IMR-90 (cell line): ENCODE measurements at regions not wholly inside any gene's neighbourhood (a gene's known extent, or its start where the extent isn't known, plus 50 kb on each side); places are given as distances from the start of the nearest gene placed in this dataset.

Source experiments
- ATAC-seq: fragments of 200-7000 bp; cut with Tn5 transposase; 2 replicates; pipeline ENCODE4 v1.9.1; 2020; ENCODE audit warnings: low read depth, mild to moderate bottlenecking, moderate library complexity
- BruUV-seq: library from RNA; stranded (reverse); fragments of 400-500 nt; replicated peaks from 2 replicates; lab custom pipeline; 2021; lab: Mats Ljungman, UMichigan
- CTCF ChIA-PET: fragments of 300-600 bp; formaldehyde crosslinking; extraction: SDS; loops from one replicate; lab custom pipeline; 2021; ENCODE audit warnings: antibody characterized with exemption; lab: Yijun Ruan, JAX
- POLR2A ChIA-PET: fragments of 300-600 bp; sonication (Branson Sonifier 250); formaldehyde crosslinking; loops from one replicate; lab custom pipeline; 2022; ENCODE audit warnings: antibody characterized with exemption; ENCODE audit not compliant: unreplicated experiment; lab: Charles Lee
- DNase-seq: peaks from one replicate; pipeline ENCODE4 v3.0.0; 2013
- H2AFZ ChIP-seq: replicated peaks from 2 replicates; pipeline ENCODE3; 2013; ENCODE audit warnings: low read length, mild to moderate bottlenecking; ENCODE audit not compliant: poor library complexity
- H2AK5ac ChIP-seq: 2 replicates; pipeline ENCODE4 v1.6.1; 2013; ENCODE audit warnings: low read depth, low read length, inconsistent platforms
- H2AK9ac ChIP-seq: replicated peaks from 2 replicates; pipeline ENCODE3; 2013; ENCODE audit warnings: mild to moderate bottlenecking, low read depth, low read length, moderate library complexity; ENCODE audit not compliant: poor library complexity
- H2BK120ac ChIP-seq: 2 replicates; pipeline ENCODE4 v1.6.1; 2013; ENCODE audit warnings: low read depth, low read length, inconsistent platforms
- H2BK15ac ChIP-seq: 3 replicates; pipeline ENCODE4 v1.6.1; 2013; ENCODE audit warnings: low read depth, low read length, inconsistent platforms
- H2BK20ac ChIP-seq: 2 replicates; pipeline ENCODE4 v1.6.1; 2013; ENCODE audit warnings: low read depth, mild to moderate bottlenecking, inconsistent platforms, low read length, moderate library complexity
- H2BK5ac ChIP-seq: 2 replicates; pipeline ENCODE4 v1.6.1; 2013; ENCODE audit warnings: mild to moderate bottlenecking, low read depth, low read length, inconsistent platforms; ENCODE audit not compliant: poor library complexity, severe bottlenecking
- H3K14ac ChIP-seq: replicated peaks from 2 replicates; pipeline ENCODE4 v1.6.1; 2013; ENCODE audit warnings: low read depth, low read length, inconsistent platforms
- H3K18ac ChIP-seq: 2 replicates; pipeline ENCODE4 v1.6.1; 2013; ENCODE audit warnings: low read depth, low read length, control low read depth
- H3K23ac ChIP-seq: 2 replicates; pipeline ENCODE4 v1.6.1; 2013; ENCODE audit warnings: low read depth, low read length, inconsistent platforms
- H3K27ac ChIP-seq: 2 replicates; pipeline ENCODE4 v1.5.1; 2013; ENCODE audit warnings: mild to moderate bottlenecking, control low read depth, low read length; ENCODE audit not compliant: insufficient read depth
- H3K27me3 ChIP-seq: 2 replicates; pipeline ENCODE4 v1.6.1; 2013; ENCODE audit warnings: low read length; ENCODE audit not compliant: control insufficient read depth, insufficient read depth
- H3K36me3 ChIP-seq: 2 replicates; pipeline ENCODE4 v1.6.1; 2013; ENCODE audit warnings: low read length, mixed read lengths; ENCODE audit not compliant: control insufficient read depth, insufficient read depth
- H3K4ac ChIP-seq: 2 replicates; pipeline ENCODE4 v1.6.1; 2013; ENCODE audit warnings: low read depth, low read length, inconsistent platforms
- H3K4me1 ChIP-seq: 2 replicates; pipeline ENCODE4 v1.6.1; 2013; ENCODE audit warnings: low read length, mixed read lengths; ENCODE audit not compliant: control insufficient read depth, insufficient read depth
- H3K4me2 ChIP-seq: 2 replicates; pipeline ENCODE4 v1.6.1; 2013; ENCODE audit warnings: low read depth, mild to moderate bottlenecking, control low read depth, low read length, moderate library complexity
- H3K4me3 ChIP-seq: 2 replicates; pipeline ENCODE4 v1.5.1; 2013; ENCODE audit warnings: low read depth, mild to moderate bottlenecking, control low read depth, low read length, moderate library complexity; ENCODE audit not compliant: insufficient read depth
- H3K56ac ChIP-seq: 2 replicates; pipeline ENCODE4 v1.6.1; 2013; ENCODE audit warnings: low read length, inconsistent platforms; ENCODE audit not compliant: insufficient read depth; ENCODE audit errors: extremely low read depth
- H3K79me1 ChIP-seq, 2 experiments: 2 replicates each; pipeline ENCODE4 v1.6.1; 2013; ENCODE audit warnings: low read length in 2 of 2, inconsistent platforms in 1 of 2, low read depth in 1 of 2
- H3K9ac ChIP-seq: 2 replicates; pipeline ENCODE4 v1.6.1; 2013; ENCODE audit warnings: low read depth, low read length, control low read depth
- H3K9me1 ChIP-seq: 2 replicates; pipeline ENCODE4 v1.6.1; 2013; ENCODE audit warnings: low read length, inconsistent platforms; ENCODE audit not compliant: insufficient read depth
- H3K9me3 ChIP-seq: 2 replicates; pipeline ENCODE4 v1.6.1; 2013; ENCODE audit warnings: low read length; ENCODE audit not compliant: control insufficient read depth, insufficient read depth
- H4K20me1 ChIP-seq: 2 replicates; pipeline ENCODE4 v1.6.1; 2013; ENCODE audit warnings: low read length, inconsistent platforms; ENCODE audit not compliant: insufficient read depth
- H4K5ac ChIP-seq: 2 replicates; pipeline ENCODE4 v1.6.1; 2013; ENCODE audit warnings: mild to moderate bottlenecking, low read depth, low read length, control low read depth
- H4K8ac ChIP-seq, 2 experiments: 2 replicates each; pipeline ENCODE4 v1.6.1; 2013; ENCODE audit warnings: low read depth in 2 of 2, low read length in 2 of 2, control low read depth in 1 of 2, inconsistent platforms in 1 of 2
- H4K91ac ChIP-seq: 2 replicates; pipeline ENCODE4 v1.6.1; 2013; ENCODE audit warnings: low read depth, low read length, inconsistent platforms; ENCODE audit not compliant: insufficient read depth
- BHLHE40 ChIP-seq: fragments of 150-350 bp; IDR thresholded peaks from 2 replicates; pipeline ENCODE4 v1.6.1; 2016; ENCODE audit warnings: mild to moderate bottlenecking, low read depth, low read length
- CEBPB ChIP-seq: IDR thresholded peaks from 2 replicates; pipeline ENCODE4 v1.6.1; 2012; ENCODE audit warnings: low read depth, low read length, improper control_type of control experiment
- CHD1 ChIP-seq: IDR thresholded peaks from 2 replicates; pipeline ENCODE4 v1.6.1; 2012; ENCODE audit warnings: low read depth, low read length, improper control_type of control experiment
- CTCF ChIP-seq: conservative IDR thresholded peaks from 2 replicates; pipeline ENCODE4 v1.5.1; 2012; ENCODE audit warnings: mild to moderate bottlenecking, low read depth, low read length, improper control_type of control experiment
- ELK1 ChIP-seq: fragments of 150-350 bp; IDR thresholded peaks from 2 replicates; pipeline ENCODE4 v1.6.1; 2016; ENCODE audit warnings: low read depth, mild to moderate bottlenecking, low read length, moderate library complexity, borderline replicate concordance
- FOS ChIP-seq: fragments of 150-350 bp; IDR thresholded peaks from 2 replicates; pipeline ENCODE4 v1.6.1; 2016; ENCODE audit warnings: low read depth, low read length
- MAFK ChIP-seq: IDR thresholded peaks from 2 replicates; pipeline ENCODE4 v1.6.1; 2012; ENCODE audit warnings: low read depth, low read length, improper control_type of control experiment
- MAZ ChIP-seq: IDR thresholded peaks from 2 replicates; pipeline ENCODE4 v1.6.1; 2012; ENCODE audit warnings: low read depth, mild to moderate bottlenecking, low read length, improper control_type of control experiment, moderate library complexity, borderline replicate concordance
- MXI1 ChIP-seq: IDR thresholded peaks from 2 replicates; pipeline ENCODE4 v1.6.1; 2012; ENCODE audit warnings: low read depth, mild to moderate bottlenecking, low read length, moderate library complexity, borderline replicate concordance
- NFE2L2 ChIP-seq: fragments of 150-350 bp; IDR thresholded peaks from 2 replicates; pipeline ENCODE4 v1.6.1; 2016; ENCODE audit warnings: low read depth, mild to moderate bottlenecking, low read length
- POLR2A ChIP-seq: IDR thresholded peaks from 2 replicates; pipeline ENCODE4 v1.6.1; 2012; ENCODE audit warnings: mild to moderate bottlenecking, low read depth, low read length
- RAD21 ChIP-seq: IDR thresholded peaks from 2 replicates; pipeline ENCODE4 v1.6.1; 2012; ENCODE audit warnings: low read length, improper control_type of control experiment
- RCOR1 ChIP-seq: IDR thresholded peaks from 2 replicates; pipeline ENCODE4 v1.6.1; 2012; ENCODE audit warnings: mild to moderate bottlenecking, low read length, improper control_type of control experiment; ENCODE audit not compliant: insufficient replicate concordance
- RFX5 ChIP-seq: IDR thresholded peaks from 2 replicates; pipeline ENCODE4 v1.8.0; 2012; ENCODE audit warnings: low read depth, mild to moderate bottlenecking, low read length, moderate library complexity
- SMC3 ChIP-seq: fragments of 150-350 bp; IDR thresholded peaks from 2 replicates; pipeline ENCODE4 v1.6.1; 2016; ENCODE audit warnings: low read depth, mild to moderate bottlenecking, antibody characterized with exemption, low read length, moderate library complexity
- USF2 ChIP-seq: fragments of 150-350 bp; IDR thresholded peaks from 2 replicates; pipeline ENCODE4 v1.6.1; 2017; ENCODE audit warnings: mild to moderate bottlenecking, antibody characterized with exemption, low read length, low read depth
- WGBS, 2 experiments: methylation state at CpG; one replicate each; pipeline versions ENCODE4 v1.1.5 to v1.1.7; 2013; ENCODE audit warnings: missing lambda C conversion rate in 2 of 2; ENCODE audit not compliant: insufficient read length in 1 of 2; ENCODE audit errors: extremely low coverage in 2 of 2; 5-methylcytosine and 5-hydroxymethylcytosine counted together
- dilution Hi-C: fragments of 300-500 bp; cut with HindIII; formaldehyde crosslinking; loops from one replicate; pipeline ENCODE4 v1.14.3; 2018; ENCODE audit warnings: low sequenced_read_pairs; ENCODE audit not compliant: unreplicated experiment
- in situ Hi-C: fragments of 300-500 bp; cut with MboI; formaldehyde crosslinking; loops from 3 replicates; pipeline ENCODE4 v1.14.3; 2019; ENCODE audit warnings: low sequenced_read_pairs, inconsistent platforms, mixed read lengths
- intact Hi-C: fragments of 100-400 bp; cut with micrococcal nuclease; formaldehyde crosslinking; loops from 2 replicates; pipeline ENCODE4 v1.10.0; 2022

GRCh38 chr18:28647961-28648360 lies 471.0 kb upstream of the CDH2 start:
- intact Hi-C loops (no loop called here), in situ Hi-C loops (no loop called here), dilution Hi-C loops (no loop called here)
- ATAC-seq, result no peak
- ChIA-PET POLR2A (no interaction called here), CTCF (no interaction called here)
- Histone ChIP-seq H2BK20ac (no peak overlapping the region), H2BK120ac (no peak overlapping the region), H3K27me3 (no peaks in the 10 kb centered on the region), H4K5ac (no peak overlapping the region), H3K4me2 (no peak overlapping the region), H3K14ac (no peak overlapping the region), H3K56ac (no peak overlapping the region), H2BK15ac (no peak overlapping the region), H3K9me3 (no peaks in the 10 kb centered on the region; the same call in 1 of the 2 replicates), H2AK9ac (no peak overlapping the region), H3K4me3 (no peak overlapping the region), H3K79me1 (no peaks in the 10 kb centered on the region), H3K4ac (no peak overlapping the region), H3K23ac (no peak overlapping the region), H4K91ac (no peak overlapping the region), H3K9me1 (no peaks in the 10 kb centered on the region), H2AFZ (no peak overlapping the region), H2AK5ac (no peak overlapping the region), H3K36me3 (no peaks in the 10 kb centered on the region), H3K4me1 (no peaks in the 10 kb centered on the region), H4K20me1 (no peaks in the 10 kb centered on the region), H4K8ac (no peak overlapping the region), H2BK5ac (no peak overlapping the region), H3K27ac (no peak overlapping the region), H3K18ac (no peak overlapping the region), H3K9ac (no peak overlapping the region)
- no peak for TF ChIP-seq SMC3
- TF ChIP-seq BHLHE40, result no peak
- no peak for TF ChIP-seq CTCF
- TF ChIP-seq CEBPB, result no peak
- TF ChIP-seq NFE2L2, result no peak
- no peak for TF ChIP-seq CHD1
- TF ChIP-seq USF2, result no peak
- no peak for TF ChIP-seq RAD21
- TF ChIP-seq RFX5, result no peak
- TF ChIP-seq MAFK, result no peak
- no peak for TF ChIP-seq RCOR1
- TF ChIP-seq POLR2A, result no peak
- TF ChIP-seq MXI1, result no peak
- TF ChIP-seq ELK1, result no peak
- no peak for TF ChIP-seq MAZ
- no peak for TF ChIP-seq FOS
- WGBS, 2 experiments, result no CpG with 5 or more reads among the region's 3 CpGs
- DNase-seq, result no peak
- no TSS peak for BruUV-seq
